PC-3 (cell line): ENCODE measurements at regions not wholly inside any gene's neighbourhood (a gene's known extent, or its start where the extent isn't known, plus 50 kb on each side); places are given as distances from the start of the nearest gene placed in this dataset.

Experiments used
- ATAC-seq: fragments of 200-7000 bp; cut with Tn5 transposase; 2 replicates; pipeline ENCODE4 v1.9.1; 2020; ENCODE audit warnings: mild to moderate bottlenecking, moderate library complexity
- BruUV-seq: library from RNA; stranded (reverse); fragments of 400-500 nt; replicated peaks from 2 replicates; lab custom pipeline; 2021; lab: Mats Ljungman, UMichigan
- CTCF ChIA-PET: fragments of 300-600 bp; sonication (Branson Sonifier 250); formaldehyde crosslinking; loops from one replicate; lab custom pipeline; 2022; ENCODE audit warnings: antibody characterized with exemption; lab: Charles Lee
- POLR2A ChIA-PET: fragments of 300-600 bp; sonication (Branson Sonifier 250); formaldehyde crosslinking; loops from one replicate; lab custom pipeline; 2022; ENCODE audit warnings: antibody characterized with exemption; ENCODE audit not compliant: unreplicated experiment; lab: Charles Lee
- DNase-seq: peaks from one replicate; pipeline ENCODE4 v3.0.0-alpha.2; 2015
- H2AFZ ChIP-seq: fragments of 300-600 bp; sonication (generic); 2 replicates; pipeline ENCODE4 v1.6.0; 2016; ENCODE audit warnings: antibody characterized with exemption, low read length
- H3F3A ChIP-seq: fragments of 300-600 bp; sonication (generic); one replicate; pipeline ENCODE4 v1.6.0; 2017; ENCODE audit warnings: antibody characterized with exemption, low read length, control low read depth, mild to moderate bottlenecking; ENCODE audit not compliant: unreplicated experiment
- H3K27ac ChIP-seq: fragments of 300-600 bp; sonication (generic); 2 replicates; pipeline ENCODE4 v1.5.1; 2016; ENCODE audit warnings: mild to moderate bottlenecking, low read length
- H3K27me3 ChIP-seq: fragments of 300-600 bp; sonication (generic); 2 replicates; pipeline ENCODE4 v1.6.1; 2016; ENCODE audit warnings: low read length, mixed read lengths
- H3K36me3 ChIP-seq: fragments of 300-600 bp; sonication (generic); 2 replicates; pipeline ENCODE4 v1.6.1; 2016; ENCODE audit warnings: low read depth, mixed run types, low read length, mixed read lengths
- H3K4me1 ChIP-seq: fragments of 300-600 bp; sonication (generic); 2 replicates; pipeline ENCODE4 v1.5.1; 2016; ENCODE audit warnings: low read length; ENCODE audit not compliant: insufficient read depth
- H3K4me2 ChIP-seq: fragments of 300-600 bp; sonication (generic); 2 replicates; pipeline ENCODE4 v1.6.0; 2016; ENCODE audit warnings: low read length
- H3K4me3 ChIP-seq: fragments of 300-600 bp; sonication (generic); 2 replicates; pipeline ENCODE4 v1.5.1; 2016; ENCODE audit warnings: mild to moderate bottlenecking, low read length, mixed read lengths
- H3K79me2 ChIP-seq: fragments of 300-600 bp; sonication (generic); 2 replicates; pipeline ENCODE4 v1.6.1; 2017; ENCODE audit warnings: low read length, mixed read lengths
- H3K9ac ChIP-seq: fragments of 300-600 bp; sonication (generic); 2 replicates; pipeline ENCODE4 v1.6.0; 2016; ENCODE audit warnings: mild to moderate bottlenecking, low read length
- H3K9me2 ChIP-seq: fragments of 300-600 bp; sonication (generic); replicated peaks from 2 replicates; pipeline ENCODE4 v1.6.1; 2016; ENCODE audit warnings: mixed run types, low read length, mixed read lengths
- H3K9me3 ChIP-seq: fragments of 300-600 bp; sonication (generic); 2 replicates; pipeline ENCODE4 v1.6.1; 2016; ENCODE audit warnings: low read length, mixed read lengths
- H4K20me1 ChIP-seq: fragments of 300-600 bp; sonication (generic); 2 replicates; pipeline ENCODE4 v1.6.1; 2016; ENCODE audit warnings: low read length, mixed read lengths
- CTCF ChIP-seq: fragments of 300-600 bp; sonication (generic); conservative IDR thresholded peaks from 2 replicates; pipeline ENCODE4 v1.5.1; 2017; ENCODE audit warnings: antibody characterized with exemption, low read depth, mild to moderate bottlenecking, low read length
- EZH2 ChIP-seq: fragments of 300-600 bp; sonication (generic); IDR thresholded peaks from one replicate; pipeline ENCODE4 v1.6.1; 2017; ENCODE audit warnings: antibody characterized with exemption, mild to moderate bottlenecking, low read length; ENCODE audit not compliant: unreplicated experiment
- EZH2phosphoT487 ChIP-seq: fragments of 300-600 bp; sonication (generic); IDR thresholded peaks from 2 replicates; pipeline ENCODE4 v1.6.1; 2018; ENCODE audit warnings: mild to moderate bottlenecking, antibody characterized with exemption, low read length, borderline replicate concordance
- intact Hi-C: fragments of 100-400 bp; cut with micrococcal nuclease; formaldehyde crosslinking; loops from 2 replicates; pipeline ENCODE4 v1.9.0; 2023

- H3F3A ChIP-seq, result no peaks in the 10 kb centered on the region
- no peak overlapping the region for H3K4me2 ChIP-seq
- intact Hi-C loops, result no loop called here
- ChIA-PET CTCF (no interaction called here), POLR2A (no interaction called here)
- no peak for TF ChIP-seq CTCF
- TF ChIP-seq EZH2, result no peak
- no peak for TF ChIP-seq EZH2phosphoT487
- H4K20me1 ChIP-seq, result no peaks in the 10 kb centered on the region
- no peaks in the 10 kb centered on the region for H3K27me3 ChIP-seq
- BruUV-seq, result no TSS peak
- no peak overlapping the region for H3K4me3 ChIP-seq
- no peaks in the 10 kb centered on the region for H3K4me1 ChIP-seq
- no peaks in the 10 kb centered on the region for H3K9me3 ChIP-seq
- H2AFZ ChIP-seq, result no peak overlapping the region
- H3K79me2 ChIP-seq, result no peaks in the 10 kb centered on the region
- DNase-seq (no peak), ATAC-seq (no peak)
- no peak overlapping the region for H3K27ac ChIP-seq
- no peaks in the 10 kb centered on the region for H3K36me3 ChIP-seq
- H3K9ac ChIP-seq, result no peak overlapping the region
- no peaks in the 10 kb centered on the region for H3K9me2 ChIP-seq
Measured at GRCh38 chr7:52639126-52639525, 396.3 kb upstream of the POM121L12 start.

GRCh38 chr7:52635021-52635420, 400.4 kb upstream of the POM121L12 start:
- Histone ChIP-seq H3K9me2 (no peaks in the 10 kb centered on the region), H3K36me3 (no peaks in the 10 kb centered on the region), H4K20me1 (no peaks in the 10 kb centered on the region), H3K4me1 (no peaks in the 10 kb centered on the region), H3K27ac (no peak overlapping the region), H3K4me2 (no peak overlapping the region), H3K27me3 (no peaks in the 10 kb centered on the region), H3F3A (no peaks in the 10 kb centered on the region), H3K79me2 (no peaks in the 10 kb centered on the region), H3K9ac (no peak overlapping the region), H2AFZ (no peak overlapping the region), H3K4me3 (no peak overlapping the region), H3K9me3 (no peaks in the 10 kb centered on the region)
- ChIA-PET POLR2A (no interaction called here), CTCF (no interaction called here)
- intact Hi-C loops, result no loop called here
- TF ChIP-seq EZH2 (no peak), CTCF (no peak), EZH2phosphoT487 (no peak)
- DNase-seq, result peak; percentile 14
- ATAC-seq, result no peak
- no TSS peak for BruUV-seq

GRCh38 chr7:52620849-52621248, 414.6 kb upstream of the POM121L12 start:
- no TSS peak for BruUV-seq
- H3F3A ChIP-seq, result no peaks in the 10 kb centered on the region
- H2AFZ ChIP-seq, result no peak overlapping the region
- CTCF ChIA-PET, result no interaction called here
- TF ChIP-seq CTCF, result no peak
- no peak for TF ChIP-seq EZH2phosphoT487
- H3K4me2 ChIP-seq, result no peak overlapping the region
- H3K79me2 ChIP-seq, result no peaks in the 10 kb centered on the region
- no peak overlapping the region for H3K4me3 ChIP-seq
- POLR2A ChIA-PET, result no interaction called here
- ATAC-seq (no peak), DNase-seq (no peak)
- H3K9ac ChIP-seq, result no peak overlapping the region
- H3K9me2 ChIP-seq, result no peaks in the 10 kb centered on the region
- H3K27ac ChIP-seq, result no peak overlapping the region
- intact Hi-C loops, result no loop called here
- no peaks in the 10 kb centered on the region for H3K4me1 ChIP-seq
- no peaks in the 10 kb centered on the region for H3K27me3 ChIP-seq
- no peaks in the 10 kb centered on the region for H4K20me1 ChIP-seq
- no peaks in the 10 kb centered on the region for H3K9me3 ChIP-seq
- no peaks in the 10 kb centered on the region for H3K36me3 ChIP-seq
